Hypothalamus (tissue), 51 donors: ENCODE measurements at regions not wholly inside any gene's neighbourhood (a gene's known extent, or its start where the extent isn't known, plus 50 kb on each side); places are given as distances from the start of the nearest gene placed in this dataset.

Experiments
- DNase-seq, 51 donors: peaks; one replicate each; lab custom pipeline; 2025; lab: John Stamatoyannopoulos, UW

DNA sequence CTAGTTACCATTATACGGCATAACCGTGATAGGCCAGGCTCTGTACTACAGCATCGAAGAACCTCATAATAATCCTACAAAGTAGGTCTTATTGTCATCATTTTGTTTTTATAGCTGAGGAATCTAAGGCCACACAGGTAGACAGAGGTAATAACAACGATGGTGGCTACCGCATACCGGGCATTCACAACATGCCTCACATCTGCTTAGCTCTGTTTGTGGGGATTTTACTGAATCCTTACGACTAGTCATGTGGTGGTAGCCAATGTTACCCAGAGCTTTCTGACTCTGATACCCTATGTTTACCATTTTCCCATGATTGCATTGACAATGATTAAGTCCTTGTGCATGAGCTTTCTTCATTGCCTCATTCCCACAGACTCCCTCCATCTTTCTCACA, 269.4 kb downstream of the TCF7L2 start:
- no peak for DNase-seq

- DNase-seq: no peak
Measured at GRCh38 chr10:113221756-113222168, 271.7 kb downstream of the TCF7L2 start.

DNA sequence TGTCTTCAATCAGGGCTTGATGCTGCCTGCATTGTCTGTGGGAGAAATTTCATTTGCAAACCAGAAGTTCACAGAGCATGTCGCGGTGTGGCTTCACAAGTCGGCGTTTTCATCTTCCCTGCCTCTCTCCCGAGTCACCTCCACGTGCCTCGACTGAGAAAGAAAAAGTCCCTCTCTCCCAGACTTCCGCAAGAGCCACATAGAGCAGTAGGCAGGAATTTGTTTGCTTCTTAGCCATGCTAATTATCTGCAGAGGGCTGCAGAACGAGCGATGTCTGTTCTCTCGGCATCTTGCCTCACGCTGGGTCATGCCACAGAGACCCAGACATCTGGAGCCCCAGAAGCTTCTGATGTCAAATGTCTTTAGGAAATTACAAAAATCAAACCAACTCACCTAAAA, 272.2 kb downstream of the TCF7L2 start:
- no peak for DNase-seq

DNA sequence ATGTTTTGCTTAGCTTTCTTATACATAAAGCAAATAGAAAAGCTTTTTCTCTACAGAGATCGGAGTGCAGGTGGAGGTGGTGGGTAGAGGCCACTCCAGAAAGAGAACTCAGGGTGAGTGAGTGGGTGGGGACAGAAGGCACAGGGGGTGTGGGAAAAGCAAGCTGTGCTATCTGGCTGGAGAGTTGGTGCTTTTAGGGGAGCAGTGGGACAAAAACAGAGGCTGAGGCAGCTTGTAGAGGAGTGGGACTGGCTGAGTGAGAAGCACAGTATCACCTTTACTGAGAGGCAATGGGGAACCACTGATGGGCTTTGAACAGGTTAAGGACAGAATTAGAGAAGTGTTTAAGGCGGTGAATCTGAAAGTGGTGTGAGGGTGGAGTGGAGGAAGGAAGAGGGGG, 275.3 kb downstream of the TCF7L2 start:
- DNase-seq: no peak

DNA sequence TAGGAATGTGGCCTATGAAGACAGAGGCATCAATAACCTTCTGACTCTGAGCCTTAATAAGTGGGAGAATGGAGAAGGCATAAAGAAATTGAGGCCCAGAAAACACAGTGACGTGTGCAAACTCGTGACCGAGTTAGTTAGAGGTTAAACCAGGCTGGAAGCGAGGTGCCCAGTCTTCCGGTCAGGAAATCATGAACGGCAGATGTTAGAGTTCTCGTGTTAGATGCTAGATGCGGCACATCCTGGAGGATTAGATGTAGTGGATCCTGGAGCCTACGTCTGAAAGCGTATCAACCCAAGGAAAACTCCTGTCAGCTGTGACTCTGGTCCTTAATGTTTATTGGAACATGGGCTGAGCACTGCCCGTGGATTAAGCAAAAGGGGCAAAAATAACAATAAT, 275.9 kb downstream of the TCF7L2 start:
- DNase-seq: no peak

GRCh38 chr10:113226399-113226798, 276.4 kb downstream of the TCF7L2 start:
- no peak for DNase-seq

DNA sequence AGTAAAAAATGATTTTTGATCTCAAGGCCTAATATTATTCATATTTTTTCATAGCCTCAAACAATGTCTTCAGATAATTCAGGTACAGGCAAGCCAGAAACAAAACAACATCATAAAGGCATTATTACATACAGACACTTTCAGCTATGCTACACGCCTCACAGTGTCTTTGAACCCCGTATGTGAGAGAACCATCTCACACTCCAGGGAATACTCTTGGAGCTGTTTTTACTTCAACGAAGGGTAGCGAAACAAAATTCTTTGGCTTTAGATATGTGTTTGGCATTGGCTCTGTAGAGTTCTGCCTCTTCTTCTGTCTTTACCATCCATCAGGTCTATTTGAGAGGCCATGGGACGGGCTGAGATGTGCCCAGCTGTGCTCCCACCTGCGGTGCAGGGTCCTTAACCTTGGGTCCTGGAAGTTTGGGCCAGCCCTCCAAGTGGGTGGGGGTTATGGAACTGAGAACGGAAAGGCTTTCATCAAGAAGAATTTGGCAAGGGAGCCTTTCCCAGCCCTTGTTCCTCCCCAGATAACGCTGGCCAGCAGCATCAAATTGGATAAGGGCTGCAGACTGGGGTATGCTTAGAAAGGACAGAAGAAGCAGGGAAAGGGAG, 276.9 kb downstream of the TCF7L2 start:
- no peak for DNase-seq

- no peak for DNase-seq
Measured at GRCh38 chr10:113228530-113228929, 278.5 kb downstream of the TCF7L2 start.

- DNase-seq: no peak
Measured at GRCh38 chr10:113230011-113230610, 280.1 kb downstream of the TCF7L2 start.

GRCh38 chr10:113232928-113233511, 283.0 kb downstream of the TCF7L2 start:
- no peak for DNase-seq

DNA sequence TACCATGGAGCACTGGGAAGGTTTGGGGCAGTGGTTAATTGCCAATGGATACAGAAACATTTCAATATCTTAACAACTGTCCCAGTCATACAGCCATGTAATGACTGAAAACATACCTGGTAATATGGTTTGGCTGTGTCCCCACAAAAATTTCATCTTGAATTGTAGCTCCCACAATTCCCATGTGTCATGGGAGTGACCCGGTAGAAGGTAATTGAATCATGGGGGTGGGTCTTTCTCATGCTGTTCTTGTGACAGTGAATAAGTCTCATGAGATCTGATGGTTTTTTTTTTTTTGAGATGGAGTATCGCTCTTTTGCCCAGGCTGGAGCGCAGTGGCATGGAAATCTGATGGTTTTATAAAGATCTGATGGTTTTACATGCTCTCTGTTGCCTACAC, 284.4 kb downstream of the TCF7L2 start:
- DNase-seq: no peak

GRCh38 chr10:113235508-113235907, 285.5 kb downstream of the TCF7L2 start:
- DNase-seq: no peak

GRCh38 chr10:113236998-113237397, 287.0 kb downstream of the TCF7L2 start:
- DNase-seq: no peak

- no peak for DNase-seq
Measured at GRCh38 chr10:113239566-113240350, 289.7 kb downstream of the TCF7L2 start.

DNA sequence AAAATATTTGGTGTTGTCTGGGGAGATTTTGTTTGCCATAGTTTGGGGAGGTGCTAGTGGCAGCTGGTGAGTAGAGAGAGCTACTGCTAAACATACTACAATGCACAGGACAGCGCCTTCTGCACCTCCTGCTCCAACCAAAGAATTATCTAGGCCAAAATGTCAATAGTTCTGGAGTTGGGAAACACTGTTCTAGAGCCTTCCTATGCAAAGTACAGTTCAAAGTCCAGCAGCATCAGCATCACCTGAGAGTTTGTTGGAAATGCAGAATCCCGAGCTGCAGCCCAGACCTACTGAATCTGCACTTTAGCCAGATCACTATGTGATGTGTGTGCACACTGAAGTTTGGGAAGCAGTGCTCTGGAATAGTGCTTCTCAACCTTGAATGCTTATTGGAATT, 290.7 kb downstream of the TCF7L2 start:
- no peak for DNase-seq

GRCh38 chr10:113241599-113242360, 291.7 kb downstream of the TCF7L2 start:
- no peak for DNase-seq

DNA sequence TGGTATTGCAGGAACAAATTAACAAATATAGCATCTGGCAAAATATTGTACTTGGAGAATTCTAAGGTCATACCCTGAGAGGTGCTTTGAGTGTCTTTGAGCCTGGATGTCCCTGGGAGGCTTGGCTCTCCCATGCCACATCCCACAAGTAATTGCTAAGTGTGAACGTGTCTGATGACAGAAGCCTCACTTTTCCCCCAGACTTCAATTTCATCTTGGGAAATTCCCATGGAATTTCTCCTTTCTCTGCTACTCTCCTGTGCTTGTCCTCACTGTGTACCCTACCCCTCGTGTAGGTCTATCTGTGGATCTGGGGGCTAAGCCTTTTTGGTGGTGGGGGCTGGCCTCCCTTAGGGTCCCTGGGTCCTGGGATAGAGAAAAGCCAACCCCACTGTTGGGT, 293.3 kb downstream of the TCF7L2 start:
- no peak for DNase-seq

GRCh38 chr10:113244750-113245149, 294.7 kb downstream of the TCF7L2 start:
- no peak for DNase-seq

DNA sequence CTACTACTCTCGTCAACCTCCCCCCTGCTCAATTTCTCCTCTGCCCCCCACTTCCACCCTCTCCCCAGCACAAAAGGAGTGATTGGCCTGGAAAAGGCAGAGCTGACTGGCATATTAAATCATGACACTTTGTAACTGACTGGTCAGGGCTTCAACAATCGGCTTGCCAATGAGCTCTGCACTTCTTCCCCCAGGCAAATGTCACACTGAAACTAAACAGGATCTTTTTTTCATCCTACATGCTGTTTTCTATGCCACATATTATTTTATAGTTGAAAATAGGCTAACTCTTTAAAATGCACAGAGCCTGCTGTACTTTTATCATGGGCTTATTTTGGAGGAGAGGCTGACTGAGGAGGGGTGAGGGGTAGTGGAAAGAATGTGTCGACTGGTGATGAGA, 295.2 kb downstream of the TCF7L2 start:
- DNase-seq: no peak

DNA sequence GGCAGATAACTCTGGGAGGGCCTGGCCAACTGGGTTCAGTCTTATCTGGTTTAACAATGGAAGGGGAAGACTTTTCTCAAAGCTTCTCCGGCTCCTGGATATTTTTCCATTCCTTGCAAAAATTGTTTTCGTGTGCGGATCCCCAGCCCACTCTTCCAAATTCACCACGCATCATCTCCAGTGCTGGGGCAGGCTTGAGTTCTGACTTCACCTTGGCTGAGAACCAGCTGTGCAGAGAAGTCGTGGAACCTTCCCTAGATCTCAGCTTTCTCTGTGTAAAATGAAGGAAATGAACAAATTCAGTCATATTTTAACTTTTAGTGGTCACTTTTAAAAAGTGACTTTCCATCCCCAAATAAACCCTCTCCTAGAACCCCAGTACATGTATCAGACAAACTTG, 297.0 kb downstream of the TCF7L2 start:
- DNase-seq: no peak
